Neuronal stem cell (in vitro differentiated cells): ENCODE measurements at regions not wholly inside any gene's neighbourhood (a gene's known extent, or its start where the extent isn't known, plus 50 kb on each side); places are given as distances from the start of the nearest gene placed in this dataset.

Experiments used
- DNase-seq: peaks from one replicate; pipeline ENCODE4 v3.0.0-alpha.2; 2013; ENCODE audit warnings: low spot score
- H2AFZ ChIP-seq: one replicate; pipeline ENCODE4 v1.6.1; 2013; ENCODE audit warnings: mild to moderate bottlenecking, low read length, inconsistent platforms
- H2AK5ac ChIP-seq: 2 replicates; pipeline ENCODE4 v1.6.1; 2013; ENCODE audit warnings: low read depth, mild to moderate bottlenecking, inconsistent platforms, low read length, moderate library complexity, mixed read lengths
- H2BK120ac ChIP-seq: 2 replicates; pipeline ENCODE4 v1.6.1; 2013; ENCODE audit warnings: low read depth, mild to moderate bottlenecking, inconsistent platforms, low read length, moderate library complexity, mixed read lengths
- H2BK12ac ChIP-seq: one replicate; pipeline ENCODE4 v1.6.1; 2013; ENCODE audit warnings: low read length, inconsistent platforms
- H2BK15ac ChIP-seq: 2 replicates; pipeline ENCODE4 v1.6.1; 2013; ENCODE audit warnings: mild to moderate bottlenecking, low read length, inconsistent platforms, mixed read lengths
- H2BK5ac ChIP-seq: one replicate; pipeline ENCODE4 v1.6.1; 2013; ENCODE audit warnings: inconsistent platforms, mild to moderate bottlenecking, low read length, moderate library complexity
- H3K14ac ChIP-seq: one replicate; pipeline ENCODE4 v1.6.1; 2013; ENCODE audit warnings: low read length, inconsistent platforms
- H3K18ac ChIP-seq: 2 replicates; pipeline ENCODE4 v1.6.1; 2013; ENCODE audit warnings: low read length, inconsistent platforms
- H3K23ac ChIP-seq: 2 replicates; pipeline ENCODE4 v1.6.1; 2013; ENCODE audit warnings: low read depth, mild to moderate bottlenecking, mixed read lengths, low read length, inconsistent platforms; ENCODE audit not compliant: poor library complexity
- H3K27ac ChIP-seq: replicated peaks from 3 replicates; pipeline ENCODE4 v1.5.1; 2013; ENCODE audit warnings: low read length, inconsistent platforms
- H3K27me3 ChIP-seq, 3 experiments: 2 replicates each; pipeline ENCODE4 v1.6.1; 2013; ENCODE audit warnings: low read length in 3 of 3, mild to moderate bottlenecking in 2 of 3, inconsistent platforms in 1 of 3, low read depth in 1 of 3, mixed read lengths in 1 of 3, moderate library complexity in 1 of 3; ENCODE audit not compliant: control insufficient read depth in 3 of 3, insufficient read depth in 3 of 3
- H3K36me3 ChIP-seq, 2 donors: replicated peaks in 1 of 2; 2 replicates each; pipeline ENCODE4 v1.6.1; 2013; ENCODE audit warnings: low read length in 2 of 2; ENCODE audit not compliant: control insufficient read depth in 2 of 2, insufficient read depth in 2 of 2
- H3K4ac ChIP-seq: 2 replicates; pipeline ENCODE4 v1.6.1; 2013; ENCODE audit warnings: inconsistent platforms, mild to moderate bottlenecking, low read length, moderate library complexity
- H3K4me1 ChIP-seq, 2 donors: 1 replicate in 1 of 2; 2 replicates in 1 of 2; pipeline ENCODE4 v1.6.1; 2013; ENCODE audit warnings: low read length in 2 of 2, low read depth in 1 of 2; ENCODE audit not compliant: control insufficient read depth in 2 of 2, insufficient read depth in 1 of 2
- H3K4me2 ChIP-seq: one replicate; pipeline ENCODE4 v1.6.1; 2013; ENCODE audit warnings: mild to moderate bottlenecking, low read length, inconsistent platforms; ENCODE audit not compliant: insufficient read depth, poor library complexity, severe bottlenecking
- H3K4me3 ChIP-seq, 2 donors: 2 replicates each; pipeline ENCODE4 v1.5.1; 2013; ENCODE audit warnings: low read length in 2 of 2, mild to moderate bottlenecking in 2 of 2, inconsistent platforms in 1 of 2, moderate library complexity in 1 of 2
- H3K79me1 ChIP-seq: one replicate; pipeline ENCODE4 v1.6.1; 2013; ENCODE audit warnings: low read depth, mild to moderate bottlenecking, inconsistent platforms, low read length, moderate library complexity
- H3K9ac ChIP-seq: one replicate; pipeline ENCODE4 v1.6.1; 2013; ENCODE audit warnings: mild to moderate bottlenecking, low read depth, low read length, inconsistent platforms; ENCODE audit not compliant: poor library complexity
- H3K9me3 ChIP-seq, 2 donors: replicated peaks in 1 of 2; 2 replicates each; pipeline versions ENCODE3 to v1.6.1; 2013; ENCODE audit warnings: low read length in 2 of 2, mild to moderate bottlenecking in 2 of 2, inconsistent platforms in 1 of 2, low read depth in 1 of 2, mixed read lengths in 1 of 2, moderate library complexity in 1 of 2; ENCODE audit not compliant: control insufficient read depth in 2 of 2, insufficient read depth in 1 of 2
- H4K8ac ChIP-seq: one replicate; pipeline ENCODE4 v1.6.1; 2013; ENCODE audit warnings: low read depth, mild to moderate bottlenecking, inconsistent platforms, low read length, moderate library complexity
- H4K91ac ChIP-seq: one replicate; pipeline ENCODE4 v1.6.1; 2013; ENCODE audit warnings: low read length, low read depth, mild to moderate bottlenecking, inconsistent platforms; ENCODE audit not compliant: poor library complexity
- WGBS, 2 donors: extraction: QIAGEN DNeasy Blood & Tissue Kit; methylation state at CpG; one replicate each; pipeline ENCODE4 v1.1.7; 2013; ENCODE audit warnings: missing lambda C conversion rate in 2 of 2, mixed read lengths in 1 of 2; ENCODE audit not compliant: insufficient read length in 2 of 2, insufficient replicate concordance in 1 of 2; ENCODE audit errors: extremely low coverage in 2 of 2; 5-methylcytosine and 5-hydroxymethylcytosine counted together

GRCh38 chr6:85961746-85962145 is 319.1 kb upstream of the SYNCRIP start:
- Histone ChIP-seq H4K91ac (no peak overlapping the region), H4K8ac (no peak overlapping the region), H2AK5ac (no peak overlapping the region), H2AFZ (no peak overlapping the region), H3K18ac (no peak overlapping the region), H2BK120ac (no peak overlapping the region), H2BK5ac (no peak overlapping the region), H2BK12ac (no peak overlapping the region), H3K4me3 (no peak overlapping the region), H3K9me3 (no peaks in the 10 kb centered on the region), H3K4me1 (no peaks in the 10 kb centered on the region), H3K23ac (no peak overlapping the region), H3K27me3 (no peaks in the 10 kb centered on the region), H3K4ac (no peak overlapping the region), H3K79me1 (no peaks in the 10 kb centered on the region), H3K9ac (no peak overlapping the region), H3K4me2 (no peak overlapping the region), H2BK15ac (no peak overlapping the region), H3K36me3 (no peaks in the 10 kb centered on the region), H3K14ac (no peak overlapping the region), H3K27ac (no peak overlapping the region)
- no peak for DNase-seq

DNA sequence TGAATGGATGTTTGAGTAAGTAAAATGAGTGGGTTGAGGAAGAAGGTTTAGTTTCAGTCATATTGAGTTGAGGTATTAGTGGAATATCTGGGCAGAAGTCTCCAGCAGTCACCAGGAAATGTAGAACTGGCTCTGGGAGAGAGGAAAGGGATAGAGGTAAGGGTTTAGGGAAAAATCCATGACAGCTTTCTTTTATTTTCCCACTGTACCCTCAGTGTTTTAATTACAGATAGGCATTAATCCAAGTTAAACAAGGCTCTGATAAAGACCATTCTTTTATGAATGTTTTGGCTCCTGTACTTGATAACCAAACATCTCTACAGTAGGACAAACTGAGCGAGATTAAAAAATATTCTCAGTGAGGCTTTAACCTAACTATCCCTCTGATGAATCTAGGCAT is 318.4 kb upstream of the SYNCRIP start:
- Histone ChIP-seq H4K91ac (no peak overlapping the region), H3K14ac (no peak overlapping the region), H3K36me3 (no peaks in the 10 kb centered on the region), H3K27ac (no peak overlapping the region), H3K4me3 (no peak overlapping the region), H3K4me1 (no peaks in the 10 kb centered on the region), H2AFZ (no peak overlapping the region), H2AK5ac (no peak overlapping the region), H3K9ac (no peak overlapping the region), H2BK5ac (no peak overlapping the region), H3K23ac (no peak overlapping the region), H3K79me1 (no peaks in the 10 kb centered on the region), H3K9me3 (no peaks in the 10 kb centered on the region), H2BK120ac (no peak overlapping the region), H3K4ac (no peak overlapping the region), H2BK12ac (no peak overlapping the region), H2BK15ac (no peak overlapping the region), H3K27me3 (no peaks in the 10 kb centered on the region), H4K8ac (no peak overlapping the region), H3K18ac (no peak overlapping the region), H3K4me2 (no peak overlapping the region)
- no peak for DNase-seq
- no CpG with 5 or more reads among the region's 1 CpG for WGBS, 2 donors

- no peak overlapping the region for H3K23ac ChIP-seq
- H3K4ac ChIP-seq: no peak overlapping the region
- no peak overlapping the region for H2AK5ac ChIP-seq
- H3K18ac ChIP-seq: no peak overlapping the region
- H2BK5ac ChIP-seq: no peak overlapping the region
- no peak overlapping the region for H3K14ac ChIP-seq
- no peak overlapping the region for H3K27ac ChIP-seq
- H2BK12ac ChIP-seq: no peak overlapping the region
- H3K27me3 ChIP-seq: no peaks in the 10 kb centered on the region
- no peak overlapping the region for H2BK120ac ChIP-seq
- DNase-seq: no peak
- no peaks in the 10 kb centered on the region for H3K79me1 ChIP-seq
- no peak overlapping the region for H3K4me3 ChIP-seq
- no CpG with 5 or more reads among the region's 3 CpGs for WGBS, 2 donors
- H4K91ac ChIP-seq: no peak overlapping the region
- H4K8ac ChIP-seq: no peak overlapping the region
- H2BK15ac ChIP-seq: no peak overlapping the region
- no peak overlapping the region for H3K4me2 ChIP-seq
- H3K9me3 ChIP-seq: no peaks in the 10 kb centered on the region
- no peak overlapping the region for H3K9ac ChIP-seq
- no peaks in the 10 kb centered on the region for H3K36me3 ChIP-seq
- no peak overlapping the region for H2AFZ ChIP-seq
- H3K4me1 ChIP-seq: no peaks in the 10 kb centered on the region
These were observed 305.8 kb upstream of the SYNCRIP start for GRCh38 chr6:85948481-85948880.

DNA sequence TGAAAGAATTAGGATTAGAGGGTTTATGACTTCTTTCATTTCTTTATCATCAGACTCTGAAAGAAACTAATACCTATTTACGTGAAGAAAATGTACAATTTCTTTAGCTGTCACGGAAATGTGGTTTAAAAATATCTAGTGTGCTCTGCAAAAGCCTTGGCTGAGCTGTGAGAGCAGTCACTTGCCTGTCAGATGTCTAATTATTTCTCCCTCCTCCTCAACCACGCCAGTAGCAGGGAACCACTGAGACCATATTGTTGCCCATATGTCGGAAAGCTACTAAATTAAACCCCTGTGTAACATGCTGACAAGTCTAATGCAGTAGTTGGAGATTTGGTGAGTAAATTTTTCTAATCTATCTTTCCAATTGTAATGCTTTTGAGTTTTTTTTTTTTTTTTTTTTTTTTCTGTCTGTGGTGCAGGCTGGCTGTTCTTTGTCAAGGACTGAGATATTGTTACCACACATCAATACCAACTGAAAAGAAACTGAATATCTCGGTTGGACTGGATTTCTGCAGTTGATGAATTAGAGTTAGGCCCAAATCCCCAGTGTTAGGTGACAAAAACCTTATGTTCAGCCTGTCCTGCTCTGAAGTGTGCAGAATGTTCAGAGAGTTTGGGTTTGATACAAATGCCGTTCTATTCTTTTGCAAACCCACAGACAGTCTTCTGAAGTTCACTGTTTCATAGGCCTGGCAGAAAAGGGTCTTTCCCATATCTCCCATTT is 302.9 kb upstream of the SYNCRIP start:
- no peak overlapping the region for H2AFZ ChIP-seq
- no peaks in the 10 kb centered on the region for H3K9me3 ChIP-seq
- H3K18ac ChIP-seq: no peak overlapping the region
- H3K79me1 ChIP-seq: no peaks in the 10 kb centered on the region
- H3K23ac ChIP-seq: no peak overlapping the region
- no peaks in the 10 kb centered on the region for H3K36me3 ChIP-seq
- no peak overlapping the region for H2BK120ac ChIP-seq
- no peaks in the 10 kb centered on the region for H3K4me1 ChIP-seq
- H2BK15ac ChIP-seq: no peak overlapping the region
- H3K4ac ChIP-seq: no peak overlapping the region
- H2BK5ac ChIP-seq: no peak overlapping the region
- H3K27ac ChIP-seq: no peak overlapping the region
- H2BK12ac ChIP-seq: no peak overlapping the region
- no peak for DNase-seq
- H3K27me3 ChIP-seq: no peaks in the 10 kb centered on the region
- no peak overlapping the region for H4K8ac ChIP-seq
- no peak overlapping the region for H3K4me3 ChIP-seq
- H2AK5ac ChIP-seq: no peak overlapping the region
- WGBS, 2 donors: no CpG with 5 or more reads among the region's 6 CpGs
- no peak overlapping the region for H3K9ac ChIP-seq
- H4K91ac ChIP-seq: no peak overlapping the region
- no peak overlapping the region for H3K14ac ChIP-seq
- no peak overlapping the region for H3K4me2 ChIP-seq
